GM12891 (cell line): ENCODE measurements at regions not wholly inside any gene's neighbourhood (a gene's known extent, or its start where the extent isn't known, plus 50 kb on each side); places are given as distances from the start of the nearest gene placed in this dataset.
"Not testable (repeated sequence)": the region's sequence is repeated elsewhere in the genome, so short reads cannot be mapped to it uniquely, and the experiment has no call there.

Experiments
- DNase-seq: peaks from one replicate; pipeline ENCODE4 v3.0.0; 2011; ENCODE audit warnings: low spot score; ENCODE audit not compliant: insufficient read length
- FAIRE-seq: peaks from 2 replicates; lab custom pipeline; 2011; peaks lifted over from hg19 to GRCh38; lab: Jason Lieb, UNC
- PAX5 ChIP-seq: IDR thresholded peaks from 2 replicates; pipeline ENCODE4 v1.6.1; 2011; ENCODE audit warnings: low read length, moderate library complexity, mild to moderate bottlenecking; ENCODE audit not compliant: insufficient read depth, severe bottlenecking
- POLR2A ChIP-seq: IDR thresholded peaks from 2 replicates; pipeline ENCODE4 v1.6.1; 2011; ENCODE audit warnings: low read depth, low read length, control low read depth
- POLR2AphosphoS5 ChIP-seq: IDR thresholded peaks from 2 replicates; pipeline ENCODE4 v1.6.1; 2011; ENCODE audit warnings: low read depth, low read length, control low read depth
- POU2F2 ChIP-seq: IDR thresholded peaks from 2 replicates; pipeline ENCODE4 v1.6.1; 2011; ENCODE audit warnings: low read depth, mild to moderate bottlenecking, control low read depth, low read length, moderate library complexity
- SPI1 ChIP-seq: IDR thresholded peaks from 2 replicates; pipeline ENCODE4 v1.6.1; 2011; ENCODE audit warnings: low read depth, low read length, control low read depth
- TAF1 ChIP-seq: IDR thresholded peaks from 2 replicates; pipeline ENCODE4 v1.6.1; 2011; ENCODE audit warnings: low read depth, low read length, control low read depth

DNA sequence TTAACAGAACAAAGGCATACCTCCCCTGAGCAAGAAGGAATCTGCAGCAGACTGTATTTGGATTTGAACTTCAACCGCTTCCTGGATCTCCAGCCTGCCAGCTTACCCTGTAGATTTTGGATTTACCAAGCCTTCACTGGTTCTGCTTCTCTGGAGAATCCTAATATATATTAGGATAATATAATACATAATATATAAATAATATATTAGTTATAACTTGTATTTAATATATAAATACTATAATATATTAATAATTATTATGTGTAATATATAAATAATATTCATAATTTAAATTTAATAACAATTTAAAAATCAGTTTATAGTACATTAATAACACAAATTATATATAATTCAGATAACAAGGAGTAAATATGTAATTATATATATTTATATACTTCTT is 121.4 kb downstream of the COX18 start:
- DNase-seq (no peak), FAIRE-seq (no peak)
- TF ChIP-seq SPI1, result no peak

DNA sequence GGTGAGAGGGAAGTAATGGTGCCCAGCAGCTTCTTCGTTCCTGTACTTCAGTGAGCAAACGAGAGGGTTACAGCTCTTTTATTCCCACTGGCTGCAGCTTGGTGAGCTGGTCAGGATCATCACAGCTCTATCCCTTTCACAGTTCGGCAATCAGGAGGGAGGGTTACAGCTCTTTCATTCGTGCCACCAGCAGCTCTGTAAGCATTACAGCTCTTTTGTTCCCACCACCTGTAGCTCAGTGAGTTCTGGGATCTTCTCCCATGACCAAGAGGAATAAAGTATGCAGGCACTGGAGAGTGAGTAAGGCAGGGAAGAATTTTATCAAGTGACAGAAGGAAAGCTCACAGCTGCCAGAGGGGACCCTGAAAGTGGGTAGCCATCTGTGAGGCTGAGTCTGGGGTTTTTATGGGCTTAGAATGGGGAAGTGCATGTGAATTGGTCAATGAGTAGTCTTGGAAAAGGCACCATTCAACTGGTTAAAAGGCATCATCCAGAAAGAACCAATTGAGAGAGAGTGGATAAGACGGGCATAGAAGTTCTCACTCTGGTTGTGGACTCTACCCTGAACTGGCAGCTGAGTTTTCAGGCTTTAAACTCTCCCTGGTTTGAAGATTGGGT is 123.7 kb downstream of the COX18 start:
- DNase-seq, result no peak
- TF ChIP-seq POLR2AphosphoS5, result no peak
- TF ChIP-seq SPI1, result 0 out of 2 replicates have a peak, but pooled peaks have one; percentile 26
- TF ChIP-seq PAX5, result no peak
- TF ChIP-seq TAF1, result no peak
- TF ChIP-seq POLR2A, result no peak
- no peak for FAIRE-seq

DNA sequence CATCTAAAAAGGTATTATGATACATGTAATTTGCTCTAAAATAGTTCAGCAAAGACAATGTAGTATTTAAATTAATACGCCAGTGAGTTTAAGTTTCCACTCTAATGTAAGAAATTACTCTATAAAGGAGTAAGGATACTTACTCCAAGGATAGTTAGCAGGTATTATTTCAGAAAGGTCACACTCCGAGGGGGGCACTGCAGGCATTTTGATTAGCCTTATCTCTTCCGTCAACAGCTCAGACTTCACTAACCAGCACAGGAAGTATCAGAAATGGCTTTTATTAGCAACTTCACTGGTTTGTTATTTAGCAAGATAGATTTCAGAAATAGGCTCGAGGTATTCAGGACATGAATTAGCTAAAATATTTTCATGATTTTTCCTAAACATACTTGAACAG is 127.0 kb downstream of the COX18 start:
- FAIRE-seq (no peak), DNase-seq (no peak)
- TF ChIP-seq SPI1, result no peak

DNA sequence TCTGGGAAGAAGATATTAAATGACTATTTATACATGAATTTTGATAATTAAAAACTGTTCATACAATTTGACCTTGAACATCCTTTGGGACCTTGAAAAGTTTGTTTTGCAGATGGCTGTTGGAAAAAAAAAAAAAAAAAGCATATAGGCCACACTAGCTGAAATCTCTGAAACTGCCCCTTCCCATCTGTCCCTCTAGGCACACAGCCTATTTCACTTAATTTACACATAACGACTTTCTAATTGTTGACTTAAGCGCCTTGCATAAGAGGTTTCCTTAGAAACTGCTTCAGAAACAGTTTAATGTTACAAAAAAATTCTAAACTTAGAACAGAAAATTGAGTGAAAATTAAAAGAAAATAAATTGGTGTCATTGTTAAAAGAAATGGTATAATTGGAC is 131.0 kb downstream of the COX18 start:
- no peak for FAIRE-seq
- no peak for DNase-seq
- TF ChIP-seq POU2F2, result no peak
- TF ChIP-seq POLR2AphosphoS5, result no peak
- no peak for TF ChIP-seq PAX5

DNA sequence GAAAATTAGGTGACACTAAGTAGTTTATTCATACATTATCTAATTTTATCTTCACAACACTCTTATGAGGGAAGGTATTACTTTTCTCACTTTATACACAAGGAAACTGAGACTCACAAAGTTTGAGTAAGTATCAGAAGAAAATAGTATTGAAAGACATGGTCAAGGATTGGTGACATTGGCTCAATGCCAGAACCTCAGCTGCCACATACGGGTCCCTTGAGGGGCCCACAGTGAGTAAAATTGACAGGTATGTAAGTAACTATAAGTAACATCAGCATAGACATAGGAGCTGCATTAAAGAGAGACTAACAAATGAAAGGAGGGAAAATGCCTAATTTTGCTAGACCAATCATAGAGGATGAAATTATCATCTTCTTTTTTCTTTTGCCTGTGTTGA is 134.1 kb downstream of the COX18 start:
- TF ChIP-seq POU2F2 (no peak), SPI1 (no peak), PAX5 (no peak), POLR2A (no peak), POLR2AphosphoS5 (no peak), TAF1 (no peak)
- DNase-seq (no peak), FAIRE-seq (no peak)

DNA sequence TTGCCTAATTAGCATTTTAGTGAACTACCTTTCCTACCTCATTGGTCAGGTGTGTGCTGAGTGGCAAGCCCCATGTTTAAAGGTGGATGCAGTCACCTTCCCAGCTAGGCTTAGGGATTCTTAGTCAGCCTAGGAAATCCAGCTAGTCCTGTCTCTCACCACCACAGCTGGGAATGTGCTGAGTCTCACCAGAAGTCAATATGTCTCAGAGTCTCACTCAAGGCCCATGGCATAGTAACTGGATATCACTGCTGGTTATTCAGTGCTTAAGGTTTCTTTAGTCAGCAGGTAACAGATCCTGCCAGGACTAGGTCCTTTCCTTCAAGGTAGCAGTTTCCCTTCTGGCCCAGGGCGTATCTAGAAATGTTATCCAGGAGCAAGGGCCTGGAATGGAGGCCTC is 136.5 kb downstream of the COX18 start:
- TF ChIP-seq PAX5 (no peak), POLR2AphosphoS5 (no peak), SPI1 (no peak), POLR2A (no peak), POU2F2 (no peak), TAF1 (no peak)
- no peak for FAIRE-seq
- no peak for DNase-seq

DNA sequence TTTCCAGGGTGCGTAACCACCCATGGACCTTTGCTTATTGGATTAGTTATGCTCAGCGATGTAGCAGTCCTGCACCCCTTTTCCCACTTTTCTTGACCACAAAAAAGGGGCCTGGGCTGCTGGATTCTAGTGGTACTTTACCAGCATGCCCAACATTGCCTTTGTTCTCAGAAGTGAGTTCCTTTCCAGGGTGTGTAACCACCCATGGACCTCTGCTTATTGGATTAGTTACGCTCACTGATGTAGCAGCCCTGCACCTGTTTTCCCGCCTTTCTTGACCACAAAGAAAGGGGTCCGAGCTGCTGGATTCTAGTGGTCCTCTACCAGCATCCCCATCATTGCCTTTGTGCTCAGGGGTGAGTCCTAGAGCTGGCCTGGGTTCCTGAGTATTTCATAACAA is 138.2 kb downstream of the COX18 start:
- TF ChIP-seq SPI1, result no peak
- TF ChIP-seq POU2F2, result no peak
- no peak for TF ChIP-seq TAF1
- TF ChIP-seq POLR2A, result no peak
- TF ChIP-seq PAX5, result no peak
- no peak for TF ChIP-seq POLR2AphosphoS5
- no peak for FAIRE-seq
- DNase-seq, result no peak

DNA sequence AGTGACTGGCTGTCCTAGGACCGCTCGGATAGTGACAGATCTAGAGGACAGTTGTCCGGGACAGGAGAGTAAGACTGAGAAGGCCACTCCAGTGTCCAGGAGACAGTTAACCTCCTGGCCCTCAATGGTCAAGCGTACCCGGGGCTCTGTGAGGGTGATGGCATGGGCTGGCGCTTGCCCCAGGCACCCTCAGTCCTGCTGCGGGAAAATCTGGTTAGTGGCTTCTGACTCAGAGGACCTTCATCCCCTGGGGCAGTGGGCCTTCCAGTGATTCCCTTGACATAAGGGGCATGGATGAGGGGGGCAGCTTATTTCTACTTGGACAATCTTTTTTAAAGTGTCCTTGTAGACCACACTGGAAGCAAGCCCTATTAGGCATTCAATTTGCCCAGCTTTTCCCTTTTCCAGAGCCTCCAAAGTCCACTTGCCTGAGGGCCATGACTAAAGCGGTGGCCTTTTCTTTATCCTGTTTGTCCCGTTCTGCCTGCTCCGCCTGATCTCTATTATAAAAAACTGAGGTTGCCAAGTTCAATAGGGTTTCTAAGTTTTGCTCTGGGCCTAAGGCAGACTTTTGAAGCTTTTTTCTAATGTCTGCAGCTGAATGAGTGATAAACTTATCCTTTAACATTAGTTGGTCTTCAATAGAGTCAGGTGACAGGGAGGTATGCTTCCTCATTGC is 139.8 kb downstream of the COX18 start:
- FAIRE-seq, DNase-seq: not testable (repeated sequence)

DNA sequence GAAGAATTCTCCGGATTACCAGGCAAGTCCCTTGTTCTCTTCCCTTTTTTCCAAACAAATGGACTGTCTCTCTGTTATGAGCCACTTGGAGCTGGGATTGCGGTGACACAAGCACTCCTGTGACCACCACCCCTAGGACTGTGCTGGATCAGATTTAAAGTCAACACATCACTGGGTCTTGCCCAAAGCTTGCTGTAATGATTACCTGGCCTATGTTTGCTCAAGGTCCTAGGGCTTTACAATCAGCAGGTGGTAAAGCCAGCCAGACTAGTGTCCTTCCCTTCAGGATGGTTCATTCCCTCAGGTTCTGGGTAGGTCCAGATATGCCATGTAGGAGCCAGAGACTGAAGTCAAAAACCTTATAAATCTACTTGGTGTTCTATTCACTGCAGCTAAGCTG is 144.7 kb downstream of the COX18 start:
- DNase-seq, result no peak
- no peak for FAIRE-seq
- TF ChIP-seq POU2F2 (no peak), POLR2A (no peak), POLR2AphosphoS5 (no peak), SPI1 (no peak), PAX5 (no peak), TAF1 (no peak)

DNA sequence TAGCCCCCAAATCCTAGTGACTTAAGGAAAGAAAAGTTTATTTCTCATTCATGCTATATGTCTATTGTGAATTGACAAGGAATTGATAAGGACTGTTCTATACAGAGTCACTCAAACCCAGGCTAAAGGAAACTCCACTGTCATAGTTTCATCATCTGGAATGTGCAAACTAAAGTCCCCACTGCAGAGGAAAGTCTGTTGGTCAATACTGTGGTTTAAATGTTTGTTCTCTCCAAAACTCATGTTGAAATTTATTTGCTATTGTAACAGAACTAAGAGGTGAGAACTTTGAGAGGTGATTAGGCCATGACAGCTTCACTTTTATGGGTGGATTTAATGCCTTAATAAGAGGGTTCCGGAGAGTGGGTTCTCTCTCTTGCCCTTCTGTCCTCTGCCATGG is 149.6 kb downstream of the COX18 start:
- TF ChIP-seq POU2F2 (no peak), POLR2A (no peak), TAF1 (no peak), PAX5 (no peak), POLR2AphosphoS5 (no peak), SPI1 (no peak)

More for the DNA sequence above, 149.6 kb downstream of the COX18 start:
- FAIRE-seq (no peak), DNase-seq (no peak)
